ENCODE measurements at regions not wholly inside any gene's neighbourhood (a gene's known extent, or its start where the extent isn't known, plus 50 kb on each side); places are given as distances from the start of the nearest gene placed in this dataset.

DNA sequence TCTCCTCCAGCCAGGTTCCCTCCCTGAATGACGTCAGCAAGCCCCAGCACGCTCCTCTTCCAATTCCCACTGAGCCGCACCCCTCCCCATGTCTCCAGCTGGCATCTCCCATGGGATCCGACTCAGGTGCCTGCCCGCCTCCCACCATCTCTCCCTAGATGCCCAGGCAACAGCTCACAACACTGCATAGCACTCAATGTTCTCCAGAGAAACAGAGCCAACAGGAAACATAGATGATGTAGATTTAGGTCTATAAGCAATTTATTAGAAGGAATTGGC, 532.3 kb downstream of the BRD1 start:
- TF ChIP-seq, protein P1, sequence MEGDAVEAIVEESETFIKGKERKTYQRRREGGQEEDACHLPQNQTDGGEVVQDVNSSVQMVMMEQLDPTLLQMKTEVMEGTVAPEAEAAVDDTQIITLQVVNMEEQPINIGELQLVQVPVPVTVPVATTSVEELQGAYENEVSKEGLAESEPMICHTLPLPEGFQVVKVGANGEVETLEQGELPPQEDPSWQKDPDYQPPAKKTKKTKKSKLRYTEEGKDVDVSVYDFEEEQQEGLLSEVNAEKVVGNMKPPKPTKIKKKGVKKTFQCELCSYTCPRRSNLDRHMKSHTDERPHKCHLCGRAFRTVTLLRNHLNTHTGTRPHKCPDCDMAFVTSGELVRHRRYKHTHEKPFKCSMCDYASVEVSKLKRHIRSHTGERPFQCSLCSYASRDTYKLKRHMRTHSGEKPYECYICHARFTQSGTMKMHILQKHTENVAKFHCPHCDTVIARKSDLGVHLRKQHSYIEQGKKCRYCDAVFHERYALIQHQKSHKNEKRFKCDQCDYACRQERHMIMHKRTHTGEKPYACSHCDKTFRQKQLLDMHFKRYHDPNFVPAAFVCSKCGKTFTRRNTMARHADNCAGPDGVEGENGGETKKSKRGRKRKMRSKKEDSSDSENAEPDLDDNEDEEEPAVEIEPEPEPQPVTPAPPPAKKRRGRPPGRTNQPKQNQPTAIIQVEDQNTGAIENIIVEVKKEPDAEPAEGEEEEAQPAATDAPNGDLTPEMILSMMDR (IDR thresholded peaks at IDR 0.05; ENCODE audit: low read depth, low read length): no peak
- no peak for TF ChIP-seq POLR2A (IDR thresholded peaks at IDR 0.05; ENCODE audit: extremely low read depth, insufficient read length)
- TF ChIP-seq, protein P2, sequence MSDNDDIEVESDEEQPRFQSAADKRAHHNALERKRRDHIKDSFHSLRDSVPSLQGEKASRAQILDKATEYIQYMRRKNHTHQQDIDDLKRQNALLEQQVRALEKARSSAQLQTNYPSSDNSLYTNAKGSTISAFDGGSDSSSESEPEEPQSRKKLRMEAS (IDR thresholded peaks at IDR 0.05; ENCODE audit: low read depth, low read length): no peak
- no peak for TF ChIP-seq MYC (IDR thresholded peaks at IDR 0.05; ENCODE audit: low read depth, low read length)

Data from NB4 (cell line).